ENCODE measurements at regions not wholly inside any gene's neighbourhood (a gene's known extent, or its start where the extent isn't known, plus 50 kb on each side); places are given as distances from the start of the nearest gene placed in this dataset.
A peak's percentile ranks its signal among the peaks of the same experiment; 100 is the strongest.

DNA sequence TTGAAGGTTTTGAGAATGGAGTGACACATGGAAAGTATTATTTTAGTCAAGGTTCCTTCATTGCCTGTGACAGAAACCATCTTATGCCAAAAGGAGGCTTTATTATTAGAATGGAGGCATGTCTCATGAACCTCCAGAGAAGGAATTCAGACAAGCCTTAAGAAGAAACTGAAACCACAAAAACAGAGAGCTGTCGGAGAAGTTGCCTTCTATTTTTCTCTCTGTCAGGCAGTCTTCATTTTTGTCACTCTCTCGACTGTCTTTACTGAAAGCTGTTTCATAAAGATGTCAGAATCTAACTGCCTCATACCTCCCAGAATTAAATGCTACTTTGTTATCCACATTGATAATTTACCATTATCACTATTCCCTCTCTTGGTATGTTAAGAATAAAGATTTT, 434.7 kb upstream of the ADGRL4 start:
- peak overlapping the region; percentile 35; the same call in 1 of the 2 replicates for H3K9ac ChIP-seq (ENCODE audit: low read length)
- peak; percentile 76 for DNase-seq
- H4K20me1 ChIP-seq (ENCODE audit: insufficient read depth, low read length): no peaks in the 10 kb centered on the region
- no peaks in the 10 kb centered on the region for H3K27me3 ChIP-seq (replicated peaks; ENCODE audit: insufficient read depth, low read length)
- peaks cover 5% of the 10 kb centered on the region; the same call in 1 of the 2 replicates for H3K4me1 ChIP-seq (ENCODE audit: low read length)
- H3K4me3 ChIP-seq (ENCODE audit: low read length): peak overlapping the region; percentile 46
- peaks cover 9% of the 10 kb centered on the region for H3F3A ChIP-seq (ENCODE audit: insufficient read depth, low read length)
- peak overlapping the region; percentile 45 for H2AFZ ChIP-seq (ENCODE audit: low read length)
- no peaks in the 10 kb centered on the region for H3K36me3 ChIP-seq (replicated peaks; ENCODE audit: insufficient read depth, low read length)
- no peak for TF ChIP-seq EZH2phosphoT487 (IDR thresholded peaks at IDR 0.05; ENCODE audit: low read length)
- TF ChIP-seq, protein P1, sequence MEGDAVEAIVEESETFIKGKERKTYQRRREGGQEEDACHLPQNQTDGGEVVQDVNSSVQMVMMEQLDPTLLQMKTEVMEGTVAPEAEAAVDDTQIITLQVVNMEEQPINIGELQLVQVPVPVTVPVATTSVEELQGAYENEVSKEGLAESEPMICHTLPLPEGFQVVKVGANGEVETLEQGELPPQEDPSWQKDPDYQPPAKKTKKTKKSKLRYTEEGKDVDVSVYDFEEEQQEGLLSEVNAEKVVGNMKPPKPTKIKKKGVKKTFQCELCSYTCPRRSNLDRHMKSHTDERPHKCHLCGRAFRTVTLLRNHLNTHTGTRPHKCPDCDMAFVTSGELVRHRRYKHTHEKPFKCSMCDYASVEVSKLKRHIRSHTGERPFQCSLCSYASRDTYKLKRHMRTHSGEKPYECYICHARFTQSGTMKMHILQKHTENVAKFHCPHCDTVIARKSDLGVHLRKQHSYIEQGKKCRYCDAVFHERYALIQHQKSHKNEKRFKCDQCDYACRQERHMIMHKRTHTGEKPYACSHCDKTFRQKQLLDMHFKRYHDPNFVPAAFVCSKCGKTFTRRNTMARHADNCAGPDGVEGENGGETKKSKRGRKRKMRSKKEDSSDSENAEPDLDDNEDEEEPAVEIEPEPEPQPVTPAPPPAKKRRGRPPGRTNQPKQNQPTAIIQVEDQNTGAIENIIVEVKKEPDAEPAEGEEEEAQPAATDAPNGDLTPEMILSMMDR (IDR thresholded peaks at IDR 0.05; ENCODE audit: low read length): no peak
- TF ChIP-seq EZH2 (optimal IDR thresholded peaks at IDR 0.05; ENCODE audit: low read depth, low read length): no peak
- peak overlapping the region; percentile 84 for H3K4me2 ChIP-seq (ENCODE audit: low read depth, low read length)
- H3K79me2 ChIP-seq (ENCODE audit: low read length): no peaks in the 10 kb centered on the region
- H3K27ac ChIP-seq (ENCODE audit: low read length): peak overlapping the region; percentile 60; the same call in 1 of the 2 replicates
- H3K9me3 ChIP-seq (replicated peaks; ENCODE audit: insufficient read depth, low read length): no peaks in the 10 kb centered on the region
- no peaks in the 10 kb centered on the region for H3K9me2 ChIP-seq (replicated peaks; ENCODE audit: insufficient read depth, low read length)

- no peak overlapping the region for H3K9ac ChIP-seq (ENCODE audit: low read length)
- H3K4me2 ChIP-seq (ENCODE audit: low read depth, low read length): no peak overlapping the region
- H3K4me1 ChIP-seq (ENCODE audit: low read length): peaks cover 5% of the 10 kb centered on the region; the same call in 1 of the 2 replicates
- no peaks in the 10 kb centered on the region for H4K20me1 ChIP-seq (ENCODE audit: insufficient read depth, low read length)
- H3K27ac ChIP-seq (ENCODE audit: low read length): no peak overlapping the region
- no peaks in the 10 kb centered on the region for H3K79me2 ChIP-seq (ENCODE audit: low read length)
- no peaks in the 10 kb centered on the region for H3K9me2 ChIP-seq (replicated peaks; ENCODE audit: insufficient read depth, low read length)
- H2AFZ ChIP-seq (ENCODE audit: low read length): no peak overlapping the region
- H3K9me3 ChIP-seq (replicated peaks; ENCODE audit: insufficient read depth, low read length): no peaks in the 10 kb centered on the region
- no peak overlapping the region for H3K4me3 ChIP-seq (ENCODE audit: low read length)
- DNase-seq: no peak
- TF ChIP-seq EZH2 (optimal IDR thresholded peaks at IDR 0.05; ENCODE audit: low read depth, low read length): no peak
- peaks cover 9% of the 10 kb centered on the region for H3F3A ChIP-seq (ENCODE audit: insufficient read depth, low read length)
- H3K27me3 ChIP-seq (replicated peaks; ENCODE audit: insufficient read depth, low read length): no peaks in the 10 kb centered on the region
- no peaks in the 10 kb centered on the region for H3K36me3 ChIP-seq (replicated peaks; ENCODE audit: insufficient read depth, low read length)
These were observed 431.0 kb upstream of the ADGRL4 start for GRCh38 chr1:79437540-79437939.

DNA sequence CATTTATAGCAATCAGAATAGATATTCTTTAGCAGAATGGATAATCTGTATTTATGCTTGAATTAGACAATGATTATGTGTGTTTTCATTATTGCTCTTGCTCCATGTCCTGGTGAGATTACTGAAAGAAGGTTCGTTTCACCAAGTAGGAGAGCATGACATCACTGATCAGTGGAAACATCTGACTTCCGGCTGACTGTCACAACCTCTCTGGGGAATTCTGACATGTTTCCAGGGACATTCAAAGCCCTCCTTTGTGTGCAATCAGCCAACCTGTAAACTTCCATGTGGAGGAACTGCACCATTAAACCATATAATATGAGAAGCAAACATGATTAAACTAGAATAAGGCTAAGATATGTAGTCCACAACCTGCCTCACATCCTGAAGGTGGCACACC, 424.8 kb upstream of the ADGRL4 start:
- Histone ChIP-seq H3K4me2 (ENCODE audit: low read depth, low read length) (no peak overlapping the region), H3F3A (ENCODE audit: insufficient read depth, low read length) (no peaks in the 10 kb centered on the region), H3K4me1 (ENCODE audit: low read length) (no peaks in the 10 kb centered on the region), H3K27ac (ENCODE audit: low read length) (no peak overlapping the region), H3K27me3 (replicated peaks; ENCODE audit: insufficient read depth, low read length) (no peaks in the 10 kb centered on the region), H3K9ac (ENCODE audit: low read length) (no peak overlapping the region), H3K9me2 (replicated peaks; ENCODE audit: insufficient read depth, low read length) (no peaks in the 10 kb centered on the region), H3K9me3 (replicated peaks; ENCODE audit: insufficient read depth, low read length) (no peaks in the 10 kb centered on the region), H3K79me2 (ENCODE audit: low read length) (no peaks in the 10 kb centered on the region), H2AFZ (ENCODE audit: low read length) (no peak overlapping the region), H4K20me1 (ENCODE audit: insufficient read depth, low read length) (no peaks in the 10 kb centered on the region), H3K4me3 (ENCODE audit: low read length) (no peak overlapping the region), H3K36me3 (replicated peaks; ENCODE audit: insufficient read depth, low read length) (no peaks in the 10 kb centered on the region)
- TF ChIP-seq EZH2phosphoT487 (IDR thresholded peaks at IDR 0.05; ENCODE audit: low read length) (no peak), EZH2 (optimal IDR thresholded peaks at IDR 0.05; ENCODE audit: low read depth, low read length) (no peak)
- TF ChIP-seq, protein P1 (IDR thresholded peaks at IDR 0.05; ENCODE audit: low read length): no peak
- no peak for DNase-seq

DNA sequence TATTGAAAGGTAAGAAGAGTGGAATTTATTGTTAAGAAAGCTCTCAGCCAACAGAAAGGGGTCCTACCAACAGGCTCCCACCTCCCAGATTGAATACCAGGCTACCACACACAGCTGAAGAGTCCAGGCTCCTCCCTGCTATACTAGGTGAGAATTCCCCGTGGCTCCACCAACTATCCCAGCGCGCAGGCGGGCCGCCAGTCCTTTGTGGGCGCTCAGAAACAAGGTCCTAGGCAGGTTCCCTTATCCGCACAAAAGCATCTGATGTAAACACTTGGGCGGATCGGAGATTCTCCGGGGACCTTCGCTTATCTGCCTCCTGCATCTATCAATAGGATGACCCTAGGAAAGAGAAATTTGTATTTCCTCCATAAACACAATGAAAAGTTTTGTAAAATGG, 423.9 kb upstream of the ADGRL4 start:
- no peaks in the 10 kb centered on the region for H3K79me2 ChIP-seq (ENCODE audit: low read length)
- no peaks in the 10 kb centered on the region for H3F3A ChIP-seq (ENCODE audit: insufficient read depth, low read length)
- no peak overlapping the region for H3K9ac ChIP-seq (ENCODE audit: low read length)
- H2AFZ ChIP-seq (ENCODE audit: low read length): no peak overlapping the region
- TF ChIP-seq EZH2 (optimal IDR thresholded peaks at IDR 0.05; ENCODE audit: low read depth, low read length): no peak
- no peak for TF ChIP-seq EZH2phosphoT487 (IDR thresholded peaks at IDR 0.05; ENCODE audit: low read length)
- TF ChIP-seq, protein P1 (IDR thresholded peaks at IDR 0.05; ENCODE audit: low read length): no peak
- H3K4me1 ChIP-seq (ENCODE audit: low read length): no peaks in the 10 kb centered on the region
- H3K27me3 ChIP-seq (replicated peaks; ENCODE audit: insufficient read depth, low read length): no peaks in the 10 kb centered on the region
- no peak overlapping the region for H3K27ac ChIP-seq (ENCODE audit: low read length)
- no peak overlapping the region for H3K4me3 ChIP-seq (ENCODE audit: low read length)
- no peaks in the 10 kb centered on the region for H3K9me3 ChIP-seq (replicated peaks; ENCODE audit: insufficient read depth, low read length)
- H3K4me2 ChIP-seq (ENCODE audit: low read depth, low read length): no peak overlapping the region
- no peaks in the 10 kb centered on the region for H3K36me3 ChIP-seq (replicated peaks; ENCODE audit: insufficient read depth, low read length)
- no peaks in the 10 kb centered on the region for H3K9me2 ChIP-seq (replicated peaks; ENCODE audit: insufficient read depth, low read length)
- H4K20me1 ChIP-seq (ENCODE audit: insufficient read depth, low read length): no peaks in the 10 kb centered on the region
- DNase-seq: no peak

All from MM.1S (cell line).